BE2C (cell line): ENCODE measurements at regions not wholly inside any gene's neighbourhood (a gene's known extent, or its start where the extent isn't known, plus 50 kb on each side); places are given as distances from the start of the nearest gene placed in this dataset.

Source experiments
- DNase-seq: peaks from one replicate; pipeline ENCODE4 v3.0.0-alpha.2; 2020
- H3K27me3 ChIP-seq: fragments of 250-450 bp; sonication (Bioruptor Pico); 2 replicates; pipeline ENCODE4 v1.5.1; 2020; ENCODE audit warnings: mild to moderate bottlenecking
- H3K36me3 ChIP-seq: fragments of 250-450 bp; sonication (Bioruptor Pico); 2 replicates; pipeline ENCODE4 v1.5.1; 2020; ENCODE audit warnings: mild to moderate bottlenecking
- H3K4me1 ChIP-seq: fragments of 250-450 bp; sonication (Bioruptor Pico); 2 replicates; pipeline ENCODE4 v1.5.1; 2020
- H3K4me3 ChIP-seq: 2 replicates; pipeline ENCODE4 v1.5.1; 2011; ENCODE audit warnings: low read depth, low read length
- H3K9me3 ChIP-seq: fragments of 250-450 bp; sonication (Bioruptor Pico); 2 replicates; pipeline ENCODE4 v1.5.1; 2020
- TF ChIP-seq, protein P1 (sequence below): IDR thresholded peaks from 2 replicates; pipeline ENCODE4 v1.5.1; 2012; ENCODE audit warnings: mild to moderate bottlenecking, low read depth, low read length

GRCh38 chr12:115364921-115365320 is 680.9 kb upstream of the TBX3 start:
- Histone ChIP-seq H3K36me3 (no peaks in the 10 kb centered on the region), H3K4me1 (peaks cover 8% of the 10 kb centered on the region), H3K4me3 (no peak overlapping the region), H3K27me3 (no peaks in the 10 kb centered on the region), H3K9me3 (peaks cover 7% of the 10 kb centered on the region)
- no peak for DNase-seq
- TF ChIP-seq, protein P1, sequence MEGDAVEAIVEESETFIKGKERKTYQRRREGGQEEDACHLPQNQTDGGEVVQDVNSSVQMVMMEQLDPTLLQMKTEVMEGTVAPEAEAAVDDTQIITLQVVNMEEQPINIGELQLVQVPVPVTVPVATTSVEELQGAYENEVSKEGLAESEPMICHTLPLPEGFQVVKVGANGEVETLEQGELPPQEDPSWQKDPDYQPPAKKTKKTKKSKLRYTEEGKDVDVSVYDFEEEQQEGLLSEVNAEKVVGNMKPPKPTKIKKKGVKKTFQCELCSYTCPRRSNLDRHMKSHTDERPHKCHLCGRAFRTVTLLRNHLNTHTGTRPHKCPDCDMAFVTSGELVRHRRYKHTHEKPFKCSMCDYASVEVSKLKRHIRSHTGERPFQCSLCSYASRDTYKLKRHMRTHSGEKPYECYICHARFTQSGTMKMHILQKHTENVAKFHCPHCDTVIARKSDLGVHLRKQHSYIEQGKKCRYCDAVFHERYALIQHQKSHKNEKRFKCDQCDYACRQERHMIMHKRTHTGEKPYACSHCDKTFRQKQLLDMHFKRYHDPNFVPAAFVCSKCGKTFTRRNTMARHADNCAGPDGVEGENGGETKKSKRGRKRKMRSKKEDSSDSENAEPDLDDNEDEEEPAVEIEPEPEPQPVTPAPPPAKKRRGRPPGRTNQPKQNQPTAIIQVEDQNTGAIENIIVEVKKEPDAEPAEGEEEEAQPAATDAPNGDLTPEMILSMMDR: no peak

DNA sequence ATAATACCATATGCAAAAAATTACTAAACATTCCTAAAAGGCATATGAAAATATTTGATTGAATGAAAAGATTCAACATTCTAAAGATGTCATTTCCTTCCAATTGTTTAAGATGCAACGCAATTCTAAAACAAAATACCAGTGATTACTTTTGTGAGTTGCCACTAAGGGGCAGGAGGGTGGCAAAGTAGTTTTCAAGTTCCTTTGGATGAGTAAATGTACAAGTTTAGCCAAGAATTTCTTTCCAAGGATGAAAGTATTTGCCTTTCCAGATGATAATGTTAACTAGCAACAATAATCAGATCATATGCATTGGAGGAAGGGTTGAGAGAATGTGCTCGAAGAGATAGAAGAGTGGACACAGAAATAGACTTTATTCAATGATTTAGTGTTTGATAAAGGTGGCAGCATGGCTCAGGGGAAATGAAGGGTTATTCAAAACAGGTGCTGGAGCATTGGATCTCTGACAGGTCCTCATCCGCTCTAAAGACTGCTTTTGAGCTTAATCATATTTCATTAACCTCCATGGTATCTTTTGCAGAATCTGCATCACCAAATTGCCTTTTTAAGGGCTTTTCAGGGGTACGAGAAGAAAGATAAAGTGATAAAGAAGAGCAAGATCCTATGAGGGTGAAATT is 678.5 kb upstream of the TBX3 start:
- no peak for DNase-seq
- Histone ChIP-seq H3K4me1 (peaks cover 7% of the 10 kb centered on the region), H3K9me3 (no peaks in the 10 kb centered on the region), H3K4me3 (no peak overlapping the region), H3K36me3 (no peaks in the 10 kb centered on the region), H3K27me3 (no peaks in the 10 kb centered on the region)
- TF ChIP-seq, protein P1: no peak

GRCh38 chr12:115357681-115358080 is 673.7 kb upstream of the TBX3 start:
- no peaks in the 10 kb centered on the region for H3K27me3 ChIP-seq
- H3K9me3 ChIP-seq: no peaks in the 10 kb centered on the region
- DNase-seq: no peak
- no peak overlapping the region for H3K4me3 ChIP-seq
- H3K4me1 ChIP-seq: peaks cover 4% of the 10 kb centered on the region
- TF ChIP-seq, protein P1: no peak
- no peaks in the 10 kb centered on the region for H3K36me3 ChIP-seq

DNA sequence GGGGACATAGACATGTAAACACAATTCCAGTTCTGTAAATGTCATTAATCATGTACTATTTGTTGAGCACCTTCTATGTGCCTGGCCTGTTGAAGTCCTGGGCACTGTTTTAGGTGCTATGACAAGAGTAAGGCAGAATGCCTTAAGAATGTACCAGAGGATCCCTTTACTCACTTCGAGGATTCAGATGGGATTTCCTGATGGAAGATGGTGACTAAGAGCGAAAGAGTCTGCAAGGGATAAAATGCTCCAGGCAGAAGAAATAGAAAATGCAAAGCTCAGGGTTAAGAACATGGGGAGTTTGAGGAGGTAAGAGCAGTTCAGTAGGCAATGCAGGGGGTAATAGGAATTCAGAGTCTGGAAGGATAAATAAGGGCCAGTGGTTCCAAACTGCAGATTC is 671.3 kb upstream of the TBX3 start:
- Histone ChIP-seq H3K9me3 (no peaks in the 10 kb centered on the region), H3K27me3 (no peaks in the 10 kb centered on the region), H3K4me1 (no peaks in the 10 kb centered on the region), H3K4me3 (no peak overlapping the region), H3K36me3 (no peaks in the 10 kb centered on the region)
- DNase-seq: no peak
- TF ChIP-seq, protein P1: no peak

DNA sequence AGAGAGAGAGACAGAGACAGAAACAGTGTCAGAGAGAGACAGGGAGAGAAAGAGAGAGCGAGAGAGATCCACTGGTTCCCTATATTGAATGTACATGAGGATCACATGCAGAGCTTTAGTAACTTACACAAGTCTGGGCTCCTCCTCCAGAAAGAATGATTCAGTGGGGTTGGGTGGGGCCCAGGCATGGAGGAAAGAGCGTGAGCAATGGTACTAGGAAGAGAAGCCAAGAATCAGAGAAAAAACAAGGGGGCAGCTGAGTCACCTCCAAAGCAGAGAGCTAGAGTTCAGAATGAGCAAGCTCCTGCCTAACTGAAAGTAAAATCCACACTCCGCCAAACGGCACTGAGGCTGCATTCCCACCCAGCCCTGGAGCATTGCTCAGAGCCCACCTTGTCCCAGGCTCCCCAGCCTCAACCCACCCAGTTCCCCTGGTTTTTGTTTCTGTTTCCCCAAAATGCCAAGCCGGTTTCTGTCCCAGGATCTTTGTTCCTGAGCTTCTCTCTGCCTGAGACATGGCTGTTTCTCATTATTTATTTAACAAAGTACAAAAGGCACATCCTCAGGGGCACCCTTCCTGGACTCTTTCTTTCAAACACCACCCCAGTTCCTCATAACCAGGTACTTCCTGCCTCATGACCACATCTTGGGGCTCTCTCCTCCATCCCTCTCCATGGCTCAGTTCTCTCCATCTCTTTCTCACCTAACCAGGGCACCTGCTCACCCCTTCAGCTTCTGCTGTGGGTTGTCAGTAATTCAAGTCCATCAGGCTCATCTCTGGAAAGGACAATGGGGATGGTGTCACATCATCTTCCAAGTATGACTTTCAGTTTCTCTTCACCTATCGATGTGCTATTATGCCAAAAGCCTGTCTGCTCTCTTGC is 670.3 kb upstream of the TBX3 start:
- no peak overlapping the region for H3K4me3 ChIP-seq
- peaks cover 3% of the 10 kb centered on the region; the same call in 1 of the 2 replicates for H3K4me1 ChIP-seq
- no peaks in the 10 kb centered on the region for H3K27me3 ChIP-seq
- no peaks in the 10 kb centered on the region for H3K9me3 ChIP-seq
- no peak for DNase-seq
- no peaks in the 10 kb centered on the region for H3K36me3 ChIP-seq
- TF ChIP-seq, protein P1: no peak

DNA sequence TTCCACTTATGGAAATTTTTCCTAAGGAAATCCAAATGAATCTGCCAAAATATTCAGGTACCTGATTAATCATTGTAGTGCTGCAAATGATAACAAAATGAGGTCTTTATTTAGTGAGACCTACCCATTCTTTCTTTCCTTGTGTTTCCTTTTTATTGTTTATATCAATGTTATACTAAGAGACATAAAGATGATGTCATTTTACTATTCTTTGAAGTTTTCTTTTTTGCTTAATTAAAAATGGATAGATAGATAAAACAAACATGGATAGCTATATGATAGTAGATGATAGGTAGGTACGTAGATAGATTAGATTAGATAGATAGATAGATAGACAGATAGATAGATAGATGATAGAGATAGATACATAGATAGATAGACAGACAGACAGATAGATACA is 669.5 kb upstream of the TBX3 start:
- Histone ChIP-seq H3K36me3 (no peaks in the 10 kb centered on the region), H3K27me3 (no peaks in the 10 kb centered on the region), H3K4me1 (peaks cover 5% of the 10 kb centered on the region; the same call in 1 of the 2 replicates), H3K4me3 (no peak overlapping the region), H3K9me3 (no peaks in the 10 kb centered on the region)
- TF ChIP-seq, protein P1: no peak
- DNase-seq: no peak
